T-helper 2 cell (primary cell): ENCODE measurements at regions not wholly inside any gene's neighbourhood (a gene's known extent, or its start where the extent isn't known, plus 50 kb on each side); places are given as distances from the start of the nearest gene placed in this dataset.
"Not testable (repeated sequence)": the region's sequence is repeated elsewhere in the genome, so short reads cannot be mapped to it uniquely, and the experiment has no call there.

Experiments used
- DNase-seq, 5 experiments: peaks; one replicate each; pipeline versions ENCODE4 v3.0.0 to v3.0.0-alpha.2; 2012 to 2022

GRCh38 chrX:130467936-130468335 is 66.1 kb downstream of the RBMX2 start:
- DNase-seq: no peak

- no peak for DNase-seq
Observed at GRCh38 chrX:130468395-130468923, 66.7 kb downstream of the RBMX2 start.

GRCh38 chrX:130482871-130483270 is 81.1 kb downstream of the RBMX2 start:
- no peak for DNase-seq

- DNase-seq: no peak
Observed at GRCh38 chrX:130485870-130486269, 84.1 kb downstream of the RBMX2 start.

GRCh38 chrX:130495502-130495901 is 93.7 kb downstream of the RBMX2 start:
- not testable (repeated sequence) for DNase-seq

GRCh38 chrX:130497531-130497930 is 95.7 kb downstream of the RBMX2 start:
- DNase-seq: no peak

GRCh38 chrX:130498653-130499274 is 97.0 kb downstream of the RBMX2 start:
- DNase-seq: no peak

GRCh38 chrX:130502016-130502570 is 100.3 kb downstream of the RBMX2 start:
- DNase-seq: no peak

- no peak for DNase-seq
Observed at GRCh38 chrX:130504019-130504418, 102.2 kb downstream of the RBMX2 start.

GRCh38 chrX:130507015-130507414 is 105.2 kb downstream of the RBMX2 start:
- DNase-seq: no peak

GRCh38 chrX:130512534-130512933 is 110.7 kb downstream of the RBMX2 start:
- not testable (repeated sequence) for DNase-seq

GRCh38 chrX:130516123-130516522 is 114.3 kb downstream of the RBMX2 start:
- no peak for DNase-seq

- DNase-seq: no peak
Observed at GRCh38 chrX:130523460-130524394, 121.9 kb downstream of the RBMX2 start.

GRCh38 chrX:130524476-130525194 is 122.8 kb downstream of the RBMX2 start:
- no peak for DNase-seq

GRCh38 chrX:130529531-130529930 is 127.7 kb downstream of the RBMX2 start:
- no peak for DNase-seq

GRCh38 chrX:130531066-130531465 is 129.3 kb downstream of the RBMX2 start:
- DNase-seq: no peak

- peak in 3 of 5 experiments; percentile 2 to 48 (median 4) for DNase-seq
Observed at GRCh38 chrX:130539721-130540321, 138.0 kb downstream of the RBMX2 start.

GRCh38 chrX:130543603-130544325 is 142.0 kb downstream of the RBMX2 start:
- peak in 1 of 5 experiments; percentile 2 for DNase-seq

- DNase-seq: no peak
Observed at GRCh38 chrX:130545796-130546195, 144.0 kb downstream of the RBMX2 start.

- DNase-seq: not testable (repeated sequence)
Observed at GRCh38 chrX:130549382-130549781, 147.6 kb downstream of the RBMX2 start.

- no peak for DNase-seq
Observed at GRCh38 chrX:130550351-130550750, 148.6 kb downstream of the RBMX2 start.
